SK-N-SH treated with all-trans-retinoic acid at 6 μM for 48 hours (cell line): ENCODE measurements at regions not wholly inside any gene's neighbourhood (a gene's known extent, or its start where the extent isn't known, plus 50 kb on each side); places are given as distances from the start of the nearest gene placed in this dataset.

Experiments
- ATAC-seq: fragments of 200-7000 bp; cut with Tn5 transposase; 3 replicates; pipeline ENCODE4 v1.9.1; 2020; ENCODE audit warnings: mild to moderate bottlenecking, moderate library complexity
- ARNTL ChIP-seq: fragments of 450-650 bp; formaldehyde crosslinking; IDR thresholded peaks from 2 replicates; pipeline ENCODE4 v1.5.0; 2020; ENCODE audit warnings: low read depth, mild to moderate bottlenecking, moderate library complexity, borderline replicate concordance
- BACH2 ChIP-seq: fragments of 250-450 bp; sonication (Bioruptor Pico); IDR thresholded peaks from 2 replicates; pipeline ENCODE4 v1.9.0; 2021; ENCODE audit warnings: mild to moderate bottlenecking, borderline replicate concordance
- CREB5 ChIP-seq: fragments of 250-450 bp; sonication (Bioruptor Pico); IDR thresholded peaks from 2 replicates; pipeline ENCODE4 v1.5.1; 2020; ENCODE audit warnings: low read depth, mild to moderate bottlenecking, moderate library complexity
- CSDC2 ChIP-seq: fragments of 250-450 bp; sonication (Bioruptor Pico); IDR thresholded peaks from 2 replicates; pipeline ENCODE4 v1.5.0; 2020; ENCODE audit warnings: mild to moderate bottlenecking, moderate library complexity
- CSRNP3 ChIP-seq: fragments of 250-450 bp; sonication (Bioruptor Pico); IDR thresholded peaks from 2 replicates; pipeline ENCODE4 v1.5.1; 2021; ENCODE audit warnings: mild to moderate bottlenecking, moderate library complexity
- ESRRG ChIP-seq: fragments of 250-450 bp; sonication (Bioruptor Pico); IDR thresholded peaks from 2 replicates; pipeline ENCODE4 v1.6.1; 2021; ENCODE audit warnings: mild to moderate bottlenecking
- GLIS3 ChIP-seq: fragments of 250-450 bp; sonication (Bioruptor Pico); IDR thresholded peaks from 2 replicates; pipeline ENCODE4 v1.5.0; 2020; ENCODE audit warnings: mild to moderate bottlenecking, moderate library complexity
- ISL1 ChIP-seq: fragments of 250-450 bp; sonication (Bioruptor Pico); IDR thresholded peaks from 2 replicates; pipeline ENCODE4 v2.1.2; 2022; ENCODE audit warnings: mild to moderate bottlenecking, moderate library complexity
- OSR1 ChIP-seq: fragments of 250-450 bp; sonication (Bioruptor Pico); IDR thresholded peaks from 2 replicates; pipeline ENCODE4 v1.8.0; 2022; ENCODE audit warnings: moderate library complexity, mild to moderate bottlenecking, inconsistent platforms
- POU6F1 ChIP-seq: fragments of 250-450 bp; sonication (Bioruptor Pico); IDR thresholded peaks from 2 replicates; pipeline ENCODE4 v1.8.0; 2021; ENCODE audit warnings: low read depth, mild to moderate bottlenecking, moderate library complexity, borderline replicate concordance
- PPARA ChIP-seq: fragments of 250-450 bp; sonication (Bioruptor Pico); IDR thresholded peaks from 2 replicates; pipeline ENCODE4 v1.5.0; 2020; ENCODE audit warnings: mild to moderate bottlenecking, borderline replicate concordance
- RARB ChIP-seq: fragments of 250-450 bp; sonication (Bioruptor Pico); IDR thresholded peaks from 2 replicates; pipeline ENCODE4 v1.8.0; 2021; ENCODE audit warnings: mild to moderate bottlenecking, moderate library complexity
- SNAI2 ChIP-seq: fragments of 250-450 bp; sonication (Bioruptor Pico); IDR thresholded peaks from 2 replicates; pipeline ENCODE4 v1.5.0; 2020; ENCODE audit warnings: mild to moderate bottlenecking, moderate library complexity
- TCF4 ChIP-seq: fragments of 250-450 bp; sonication (Bioruptor Pico); IDR thresholded peaks from 2 replicates; pipeline ENCODE4 v1.8.0; 2021; ENCODE audit warnings: mild to moderate bottlenecking, moderate library complexity, borderline replicate concordance
- TOX ChIP-seq: fragments of 250-450 bp; sonication (Bioruptor Pico); IDR thresholded peaks from 2 replicates; pipeline ENCODE4 v1.8.0; 2021; ENCODE audit warnings: mild to moderate bottlenecking, moderate library complexity, borderline replicate concordance
- TSHZ2 ChIP-seq: fragments of 250-450 bp; sonication (Bioruptor Pico); IDR thresholded peaks from 2 replicates; pipeline ENCODE4 v1.5.0; 2020; ENCODE audit warnings: mild to moderate bottlenecking, moderate library complexity
- ZFP3 ChIP-seq: fragments of 250-450 bp; sonication (Bioruptor Pico); IDR thresholded peaks from 2 replicates; pipeline ENCODE4 v1.5.0; 2020; ENCODE audit warnings: mild to moderate bottlenecking, moderate library complexity
- ZFP30 ChIP-seq: fragments of 450-650 bp; formaldehyde crosslinking; IDR thresholded peaks from 2 replicates; pipeline ENCODE4 v1.5.0; 2022; ENCODE audit warnings: mild to moderate bottlenecking, moderate library complexity
- ZNF565 ChIP-seq: fragments of 450-650 bp; formaldehyde crosslinking; conservative IDR thresholded peaks from 2 replicates; pipeline ENCODE4 v1.5.0; 2020; ENCODE audit warnings: low read depth, mild to moderate bottlenecking, moderate library complexity
- ZNF70 ChIP-seq: fragments of 450-650 bp; formaldehyde crosslinking; IDR thresholded peaks from 2 replicates; pipeline ENCODE4 v1.5.0; 2020; ENCODE audit warnings: mild to moderate bottlenecking, moderate library complexity
- ZNF8 ChIP-seq: fragments of 450-650 bp; formaldehyde crosslinking; IDR thresholded peaks from 2 replicates; pipeline ENCODE4 v1.5.0; 2020; ENCODE audit warnings: mild to moderate bottlenecking, moderate library complexity

- TF ChIP-seq CSDC2 (CRISPR knock-in tag) (no peak), ISL1 (CRISPR knock-in tag) (no peak)
- no peak for ATAC-seq
Measured at GRCh38 chr6:66992660-66993059, 1285.6 kb upstream of the EYS start.

- TF ChIP-seq ZNF565 (CRISPR knock-in tag) (no peak), ZNF70 (CRISPR knock-in tag) (no peak), ZNF8 (CRISPR knock-in tag) (no peak), SNAI2 (CRISPR knock-in tag) (no peak), PPARA (CRISPR knock-in tag) (no peak), RARB (no peak), CREB5 (CRISPR knock-in tag) (no peak), ZFP30 (no peak), ZFP3 (CRISPR knock-in tag) (no peak), TOX (CRISPR knock-in tag) (no peak), POU6F1 (no peak), BACH2 (no peak), ARNTL (no peak), GLIS3 (CRISPR knock-in tag) (no peak), CSDC2 (CRISPR knock-in tag) (no peak), OSR1 (CRISPR knock-in tag) (no peak), TSHZ2 (CRISPR knock-in tag) (no peak), ESRRG (CRISPR knock-in tag) (no peak)
- ATAC-seq = no peak
Measured at GRCh38 chr6:66986940-66987339, 1279.9 kb upstream of the EYS start.

- no peak for ATAC-seq
- no peak for TF ChIP-seq TOX (CRISPR knock-in tag)
- no peak for TF ChIP-seq ARNTL
- no peak for TF ChIP-seq ZFP30
- TF ChIP-seq SNAI2 (CRISPR knock-in tag) = no peak
- no peak for TF ChIP-seq RARB
- no peak for TF ChIP-seq GLIS3 (CRISPR knock-in tag)
- no peak for TF ChIP-seq POU6F1
- no peak for TF ChIP-seq OSR1 (CRISPR knock-in tag)
- TF ChIP-seq TCF4 = no peak
- no peak for TF ChIP-seq ZNF8 (CRISPR knock-in tag)
- no peak for TF ChIP-seq TSHZ2 (CRISPR knock-in tag)
- no peak for TF ChIP-seq PPARA (CRISPR knock-in tag)
- TF ChIP-seq CSRNP3 = no peak
- TF ChIP-seq, all 23 proteins: peak for 0
Measured at GRCh38 chr6:66985816-66986215, 1278.8 kb upstream of the EYS start.
